ENCODE measurements at regions not wholly inside any gene's neighbourhood (a gene's known extent, or its start where the extent isn't known, plus 50 kb on each side); places are given as distances from the start of the nearest gene placed in this dataset.

- TF ChIP-seq CTCF (IDR thresholded peaks at IDR 0.05) (no peak), POLR2A (IDR thresholded peaks at IDR 0.05) (no peak)
These were observed 672.9 kb downstream of the HACE1 start for GRCh38 chr6:104186831-104187230.
